Mononuclear cell (primary cell): ENCODE measurements at regions not wholly inside any gene's neighbourhood (a gene's known extent, or its start where the extent isn't known, plus 50 kb on each side); places are given as distances from the start of the nearest gene placed in this dataset.
"Not testable (repeated sequence)": the region's sequence is repeated elsewhere in the genome, so short reads cannot be mapped to it uniquely, and the experiment has no call there.

ENCODE experiments used
- H3K27me3 ChIP-seq: 2 replicates; pipeline ENCODE4 v1.6.0; 2011; ENCODE audit warnings: low read length, control low read depth; ENCODE audit not compliant: insufficient read depth
- H3K4me1 ChIP-seq: 2 replicates; pipeline ENCODE4 v1.5.1; 2011; ENCODE audit warnings: mild to moderate bottlenecking, low read length, control low read depth; ENCODE audit not compliant: insufficient read depth
- H3K4me3 ChIP-seq: 2 replicates; pipeline ENCODE4 v1.5.1; 2011; ENCODE audit warnings: mild to moderate bottlenecking, low read length, moderate library complexity
- H3K9me3 ChIP-seq: 2 replicates; pipeline ENCODE4 v1.5.1; 2011; ENCODE audit warnings: low read depth, mild to moderate bottlenecking, control low read depth, low read length

DNA sequence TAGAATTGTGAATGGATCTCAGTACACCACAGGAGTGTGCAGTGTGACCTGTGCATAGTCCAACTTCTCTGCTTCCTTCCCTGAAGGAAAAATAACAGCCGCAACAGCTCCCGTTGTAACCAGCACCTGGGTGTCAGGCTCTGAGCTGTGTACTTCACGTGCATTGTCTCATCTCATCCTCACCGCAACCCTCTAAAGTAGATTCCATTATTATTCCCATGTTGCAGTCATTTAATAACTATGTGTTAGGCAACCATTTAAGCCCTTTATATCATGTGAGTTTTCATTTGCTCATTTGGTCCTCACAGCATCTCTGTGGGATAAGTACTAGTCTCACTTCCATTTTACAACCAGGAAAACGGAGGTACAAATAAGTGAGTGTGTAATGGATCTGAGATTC, 247.0 kb upstream of the MAF start:
- Histone ChIP-seq H3K4me3 (no peak overlapping the region), H3K27me3 (no peaks in the 10 kb centered on the region), H3K9me3 (no peaks in the 10 kb centered on the region), H3K4me1 (no peaks in the 10 kb centered on the region)

- Histone ChIP-seq H3K4me3 (no peak overlapping the region), H3K9me3 (no peaks in the 10 kb centered on the region), H3K27me3 (no peaks in the 10 kb centered on the region), H3K4me1 (no peaks in the 10 kb centered on the region)
Measured at GRCh38 chr16:79847101-79847500, 246.6 kb upstream of the MAF start.

DNA sequence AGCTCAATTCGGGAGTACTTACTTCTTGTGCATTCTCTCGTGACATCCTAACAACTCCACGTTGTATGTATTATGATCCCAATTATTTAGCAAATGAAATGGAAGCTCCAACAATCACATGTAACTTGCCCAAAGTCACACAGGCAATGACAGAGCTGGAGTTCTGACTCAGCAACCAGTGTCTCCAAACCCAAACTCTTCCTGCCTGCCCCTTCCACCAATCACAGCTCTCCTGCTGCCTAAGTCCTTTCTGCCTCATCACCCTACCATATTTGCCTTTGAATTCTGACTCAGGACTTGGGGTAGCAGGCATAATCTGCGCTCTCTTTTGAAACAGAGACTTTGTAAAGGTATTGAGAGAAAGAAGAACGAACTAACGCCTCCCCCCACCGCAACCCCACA, 245.2 kb upstream of the MAF start:
- H3K27me3 ChIP-seq = no peaks in the 10 kb centered on the region
- no peaks in the 10 kb centered on the region for H3K4me1 ChIP-seq
- no peak overlapping the region for H3K4me3 ChIP-seq
- H3K9me3 ChIP-seq = no peaks in the 10 kb centered on the region

- Histone ChIP-seq H3K27me3 (no peaks in the 10 kb centered on the region), H3K9me3 (no peaks in the 10 kb centered on the region), H3K4me1 (no peaks in the 10 kb centered on the region), H3K4me3 (no peak overlapping the region)
Measured at GRCh38 chr16:79845033-79845733, 244.6 kb upstream of the MAF start.

DNA sequence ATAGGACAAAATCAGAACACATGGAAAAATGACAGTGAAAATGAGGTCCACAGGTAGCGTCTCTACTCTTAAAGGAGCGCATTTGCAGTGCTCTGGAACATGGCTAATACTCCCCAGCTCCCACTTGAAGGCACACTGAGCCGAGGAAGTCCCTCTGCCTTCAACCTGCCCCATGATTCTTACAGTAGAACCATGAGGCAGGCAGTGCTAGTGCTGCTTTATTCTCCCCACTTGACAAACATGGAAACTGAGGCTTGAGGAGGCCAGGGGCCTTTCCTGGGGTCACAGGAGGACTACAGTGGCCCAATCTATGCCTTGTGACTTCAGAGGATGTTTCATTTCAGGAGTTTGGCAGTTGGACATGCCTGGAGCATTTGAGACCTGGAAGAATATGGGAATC, 244.1 kb upstream of the MAF start:
- no peaks in the 10 kb centered on the region for H3K4me1 ChIP-seq
- no peaks in the 10 kb centered on the region for H3K9me3 ChIP-seq
- H3K27me3 ChIP-seq = no peaks in the 10 kb centered on the region

DNA sequence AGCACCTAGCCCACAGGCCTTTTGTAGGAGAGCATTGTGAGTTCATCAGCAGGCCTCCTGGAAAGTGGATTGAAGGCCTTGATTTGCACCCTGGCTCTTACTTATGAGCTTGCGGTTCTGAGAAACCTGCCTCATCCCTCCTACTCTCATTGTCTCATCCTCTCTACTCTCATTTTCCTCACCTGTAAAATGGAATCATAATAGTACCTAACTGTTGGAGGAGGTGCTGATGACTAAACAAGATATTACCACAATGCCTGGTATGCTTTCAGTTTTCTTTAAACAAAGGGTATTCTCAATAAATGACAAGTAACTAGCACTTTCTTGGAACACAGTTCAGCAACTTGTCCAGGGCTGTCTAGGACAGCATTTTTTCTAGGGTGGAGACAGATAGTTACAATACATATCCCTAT, 243.1 kb upstream of the MAF start:
- Histone ChIP-seq H3K9me3 (no peaks in the 10 kb centered on the region), H3K4me3 (no peak overlapping the region), H3K27me3 (no peaks in the 10 kb centered on the region)

More for the DNA sequence above, 244.1 kb upstream of the MAF start:
- H3K4me3 ChIP-seq = no peak overlapping the region

GRCh38 chr16:79843145-79843544, 242.6 kb upstream of the MAF start:
- no peak overlapping the region for H3K4me3 ChIP-seq

More for the DNA sequence above, 243.1 kb upstream of the MAF start:
- H3K4me1 ChIP-seq = no peaks in the 10 kb centered on the region

DNA sequence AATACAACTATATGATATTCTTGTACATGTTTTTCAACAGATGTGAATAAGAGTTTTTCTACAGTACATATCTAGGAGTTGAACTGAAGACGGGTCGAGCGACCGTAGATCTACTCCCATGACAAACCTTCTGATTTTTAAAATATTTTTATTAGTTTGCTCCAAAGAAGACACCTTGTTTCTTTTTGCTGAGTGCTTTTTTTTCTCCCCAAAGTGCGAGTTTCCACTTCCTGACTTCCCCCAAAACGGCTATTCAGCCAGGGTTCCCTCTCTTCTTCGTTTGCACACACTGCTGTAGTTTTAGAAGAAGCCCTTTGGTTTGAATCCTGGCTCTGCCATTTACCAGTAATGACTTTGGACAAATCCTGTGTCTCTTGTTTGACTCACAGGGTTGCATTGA, 241.7 kb upstream of the MAF start:
- Histone ChIP-seq H3K9me3 (no peaks in the 10 kb centered on the region), H3K4me3 (no peak overlapping the region), H3K4me1 (no peaks in the 10 kb centered on the region), H3K27me3 (no peaks in the 10 kb centered on the region)

More at GRCh38 chr16:79843145-79843544, 242.6 kb upstream of the MAF start:
- H3K9me3 ChIP-seq = no peaks in the 10 kb centered on the region
- no peaks in the 10 kb centered on the region for H3K27me3 ChIP-seq
- no peaks in the 10 kb centered on the region for H3K4me1 ChIP-seq

DNA sequence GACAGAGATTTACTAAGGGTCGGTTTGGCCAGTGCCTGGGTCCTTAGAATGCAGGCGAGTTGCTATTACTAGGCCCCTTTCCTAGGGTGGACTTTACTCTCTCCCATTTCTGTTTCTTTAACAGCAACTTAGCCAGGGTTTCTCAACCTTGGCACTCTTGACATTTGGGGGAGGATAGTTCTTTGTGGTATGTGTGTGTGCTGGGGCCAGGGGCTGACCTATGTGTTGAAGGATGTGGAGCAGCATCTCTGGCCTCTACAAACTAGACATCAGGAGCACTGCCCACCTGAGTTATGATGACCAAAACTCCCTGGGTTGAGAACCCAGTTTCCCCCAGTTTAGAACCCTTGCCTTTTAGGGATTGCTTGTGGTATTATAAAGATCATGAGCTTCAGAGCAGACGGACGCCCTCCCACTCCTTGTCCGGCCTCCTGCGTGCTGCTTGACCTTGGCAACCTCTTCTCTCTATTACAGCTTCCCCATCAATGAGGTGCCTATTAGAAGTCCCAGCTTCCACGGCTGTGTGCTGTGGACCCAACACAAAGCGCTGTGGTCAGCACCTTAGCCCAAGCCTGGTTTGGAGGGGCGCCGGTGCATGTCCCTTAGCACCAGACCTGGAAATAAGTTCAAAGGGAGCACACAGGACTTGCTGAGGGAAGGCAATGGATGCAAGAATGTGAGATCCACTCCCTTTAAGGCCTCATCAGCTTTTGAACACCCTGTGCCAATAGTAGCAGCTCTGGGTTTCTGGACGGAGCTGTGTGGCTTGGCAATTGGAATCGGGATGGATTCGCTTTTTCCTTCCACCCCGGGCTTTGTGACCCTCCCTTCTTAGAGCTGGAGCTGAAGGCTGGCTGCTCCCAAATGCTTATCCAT, 239.2 kb upstream of the MAF start:
- H3K27me3 ChIP-seq = no peaks in the 10 kb centered on the region
- H3K4me1 ChIP-seq = no peaks in the 10 kb centered on the region
- no peak overlapping the region for H3K4me3 ChIP-seq
- no peaks in the 10 kb centered on the region for H3K9me3 ChIP-seq

DNA sequence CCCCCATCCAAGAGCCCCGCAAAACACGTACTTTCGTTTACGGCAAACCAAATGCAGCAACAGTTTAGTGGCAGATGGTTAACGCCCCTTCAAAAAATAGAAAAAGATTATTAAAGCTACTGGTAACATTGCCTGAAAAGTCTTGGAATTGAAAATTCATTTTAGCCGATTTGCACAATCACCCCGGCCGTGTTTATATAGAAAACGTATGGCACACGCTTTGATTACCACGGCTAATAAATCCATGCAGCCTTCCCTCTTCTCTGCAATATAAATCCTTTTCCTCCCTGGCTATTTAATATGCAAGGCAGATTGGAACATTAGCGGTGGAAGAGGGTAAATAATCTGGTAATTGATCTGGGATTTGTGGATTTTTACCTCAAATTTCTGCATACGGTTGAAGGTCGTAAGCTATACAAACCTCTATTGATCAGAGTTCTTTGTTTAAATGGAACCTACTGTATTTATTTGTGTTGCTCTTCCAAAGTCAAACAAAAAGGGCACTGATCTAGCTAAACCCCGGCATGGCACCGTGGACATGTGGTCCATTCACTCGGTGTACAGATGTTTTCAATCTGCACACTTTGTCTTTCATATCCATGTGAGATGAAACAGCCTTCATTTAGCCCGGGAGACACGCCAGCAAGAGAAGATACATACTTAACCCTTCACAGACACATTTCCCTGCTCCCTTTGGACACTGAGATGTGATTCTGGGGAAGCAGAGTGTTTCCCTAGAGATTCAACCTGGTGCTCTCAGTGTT, 238.1 kb upstream of the MAF start:
- Histone ChIP-seq H3K27me3 (no peaks in the 10 kb centered on the region), H3K4me3 (no peak overlapping the region), H3K9me3 (no peaks in the 10 kb centered on the region), H3K4me1 (no peaks in the 10 kb centered on the region)

- no peaks in the 10 kb centered on the region for H3K27me3 ChIP-seq
- H3K4me3 ChIP-seq = no peak overlapping the region
- H3K9me3 ChIP-seq = no peaks in the 10 kb centered on the region
- H3K4me1 ChIP-seq = no peaks in the 10 kb centered on the region
Measured at GRCh38 chr16:79836144-79836543, 235.6 kb upstream of the MAF start.

DNA sequence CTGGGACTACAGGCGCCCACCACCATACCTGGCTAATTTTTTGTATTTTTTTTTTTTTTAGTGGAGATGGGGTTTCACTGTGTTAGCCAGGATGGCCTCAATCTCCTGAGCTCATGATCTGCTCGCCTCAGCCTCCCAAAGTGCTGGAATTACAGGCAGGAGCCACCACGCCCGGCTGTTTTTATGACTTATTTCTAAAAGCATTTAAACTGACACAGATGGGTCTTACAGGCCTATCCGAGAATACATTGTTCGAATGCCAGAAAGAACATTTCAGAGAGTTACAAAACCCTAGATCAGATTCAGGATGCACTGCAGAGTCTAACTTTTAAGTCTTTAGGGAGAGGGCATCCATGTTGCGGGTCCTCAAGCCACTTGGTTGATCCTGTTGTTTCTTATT, 234.7 kb upstream of the MAF start:
- H3K27me3 ChIP-seq = no peaks in the 10 kb centered on the region

GRCh38 chr16:79834720-79835119, 234.2 kb upstream of the MAF start:
- no peaks in the 10 kb centered on the region for H3K4me1 ChIP-seq
- H3K4me3 ChIP-seq = no peak overlapping the region
- no peaks in the 10 kb centered on the region for H3K9me3 ChIP-seq

More for the DNA sequence above, 234.7 kb upstream of the MAF start:
- Histone ChIP-seq H3K9me3 (no peaks in the 10 kb centered on the region), H3K4me1 (no peaks in the 10 kb centered on the region), H3K4me3 (no peak overlapping the region)

DNA sequence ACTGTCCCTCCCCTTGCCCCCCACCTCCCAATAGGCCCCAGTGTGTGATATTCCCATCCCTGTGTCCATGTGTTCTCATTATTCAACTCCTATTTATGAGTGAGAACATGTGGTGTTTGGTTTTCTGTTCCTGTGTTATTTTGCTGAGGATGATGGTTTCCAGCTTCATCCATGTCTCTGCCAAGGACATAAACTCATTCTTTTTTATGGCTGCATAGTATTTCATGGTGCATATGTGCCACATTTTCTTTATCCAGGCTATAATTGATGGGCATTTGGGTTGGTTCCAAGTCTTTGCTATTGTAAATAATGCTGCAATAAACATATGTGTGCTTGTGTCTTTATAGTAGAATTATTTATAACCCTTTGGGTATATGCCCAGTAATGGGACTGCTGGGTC, 233.5 kb upstream of the MAF start:
- not testable (repeated sequence) for H3K27me3 ChIP-seq, H3K4me3 ChIP-seq, H3K4me1 ChIP-seq, H3K9me3 ChIP-seq

More at GRCh38 chr16:79834720-79835119, 234.2 kb upstream of the MAF start:
- H3K27me3 ChIP-seq = no peaks in the 10 kb centered on the region

- Histone ChIP-seq H3K4me3 (no peak overlapping the region), H3K4me1 (no peaks in the 10 kb centered on the region), H3K9me3 (no peaks in the 10 kb centered on the region), H3K27me3 (no peaks in the 10 kb centered on the region)
Measured at GRCh38 chr16:79833559-79833958, 233.0 kb upstream of the MAF start.
